Heart right ventricle (tissue), 16 donors: ENCODE measurements at regions not wholly inside any gene's neighbourhood (a gene's known extent, or its start where the extent isn't known, plus 50 kb on each side); places are given as distances from the start of the nearest gene placed in this dataset.

Experiments used
- ATAC-seq, 8 donors: fragments of 200-7000 bp; cut with Tn5 transposase; one replicate each; pipeline ENCODE4 v1.9.1; 2020; ENCODE audit warnings: mild to moderate bottlenecking in 8 of 8, moderate library complexity in 8 of 8, moderate number of reproducible peaks in 1 of 8
- DNase-seq, 2 donors: peaks; one replicate each; pipeline ENCODE4 v3.0.0-alpha.2; 2020
- H3K27ac ChIP-seq, 10 donors: fragments of 200-600 bp; sonication (generic) in 2 of 10; one replicate each; pipeline versions ENCODE4 v1.5.0 to v1.8.0; 2020 to 2022; ENCODE audit warnings: mild to moderate bottlenecking in 3 of 10
- H3K27me3 ChIP-seq, 7 donors: fragments of 200-600 bp; one replicate each; pipeline ENCODE4 v1.8.0; 2021 to 2022; ENCODE audit warnings: mild to moderate bottlenecking in 2 of 7
- H3K36me3 ChIP-seq, 9 donors: fragments of 200-600 bp; sonication (generic) in 1 of 9; one replicate each; pipeline versions ENCODE4 v1.5.0 to v1.8.0; 2020 to 2022; ENCODE audit warnings: mild to moderate bottlenecking in 2 of 9
- H3K4me1 ChIP-seq, 9 donors: fragments of 200-600 bp; sonication (generic) in 1 of 9; one replicate each; pipeline versions ENCODE4 v1.5.0 to v1.8.0; 2020 to 2022; ENCODE audit warnings: mild to moderate bottlenecking in 4 of 9
- H3K4me3 ChIP-seq, 10 donors: fragments of 200-600 bp; sonication (generic) in 2 of 10; one replicate each; pipeline versions ENCODE4 v1.5.0 to v1.8.0; 2020 to 2022; ENCODE audit warnings: mild to moderate bottlenecking in 7 of 10, moderate library complexity in 2 of 10
- H3K9me3 ChIP-seq, 11 donors: fragments of 200-600 bp in 10 of 11; sonication (generic) in 2 of 11; one replicate each; pipeline versions ENCODE4 v1.5.0 to v1.8.0; 2013 to 2022; ENCODE audit warnings: mild to moderate bottlenecking in 2 of 11, control low read depth in 1 of 11, moderate library complexity in 1 of 11
- WGBS, 2 donors: extraction: QIAGEN DNeasy Blood & Tissue Kit; methylation state at CpG; one replicate each; pipeline ENCODE4 v1.1.7; 2013; ENCODE audit warnings: inconsistent platforms in 1 of 2; 5-methylcytosine and 5-hydroxymethylcytosine counted together
- intact Hi-C, 10 donors: fragments of 100-400 bp; cut with DNase I; formaldehyde crosslinking; loops; one replicate each; pipeline versions ENCODE4 v1.11.1 to v1.14.2; 2022
- TF ChIP-seq, protein P1 (sequence below), 9 donors: fragments of 200-600 bp; sonication (generic) in 2 of 9; IDR thresholded peaks; one replicate each; pipeline versions ENCODE4 v1.5.0 to v1.8.0; 2021 to 2022; ENCODE audit warnings: antibody characterized with exemption in 9 of 9, mild to moderate bottlenecking in 5 of 9, moderate library complexity in 1 of 9
- donor health status: Arrhythmogenic right ventricular cardiomyopathy.
- donor health status: ischemic (EF 13 %, LVEDD 7.1; RV severe dilation, severe dysfunction).
- donor health status: healthy with polysubstance abuse.
- donor health status: DM: no; HTN: yes; CAD: no.
- donor health status: DM: no; HTN: no; CAD: no.
- donor health status: ischemic (EF 25% LVEDD 6.9; RV normal size, moderate dysfunction).
- donor health status: ischemic (EF 25% LVEDD 5.7; RV mildly dilated, moderate dysfunction).
- donor health status: healthy.
- donor health status: DM: yes; HTN: yes; CAD: no.
- donor health status: Ischemic cardiomyopathy.
- donor health status: ischemic (EF 35%, LVEDD 5.7; RV mildly dilated, moderate dysfunction).
- donor health status: nonischemic (EF 11% LVEDD 7.7; RV severe dilation, severe dysfunction).
- donor health status: DM: yes; HTN: yes; CAD: no.
- donor health status: PGD.
- donor health status: ischemic (EF 29% LVEDD 5.4; RV normal size, mild dysfunction).
- donor health status: nonischemic (EF 23%, LVEDD 6.1; RV moderate dilation, normal function).

DNA sequence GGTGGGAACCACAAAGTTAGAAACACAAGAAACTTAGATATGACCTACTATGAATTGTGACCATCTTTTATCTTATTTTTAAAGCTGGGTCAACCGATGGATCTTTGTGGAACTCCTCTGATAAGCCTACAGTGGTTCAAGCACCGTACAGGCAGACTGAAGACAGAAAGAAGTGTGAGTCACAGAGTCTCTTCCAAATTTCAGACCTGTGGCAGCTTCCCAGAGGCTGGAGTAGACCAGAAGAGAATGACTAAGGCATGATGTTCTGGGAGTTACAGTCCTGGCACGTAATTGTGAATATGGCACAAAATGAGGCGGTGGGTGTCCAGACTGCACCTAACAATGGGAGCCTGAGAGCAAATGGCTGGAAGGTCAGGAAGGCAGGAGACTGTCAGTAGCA, 70.0 kb downstream of the LMO4 start:
- TF ChIP-seq, protein P1, sequence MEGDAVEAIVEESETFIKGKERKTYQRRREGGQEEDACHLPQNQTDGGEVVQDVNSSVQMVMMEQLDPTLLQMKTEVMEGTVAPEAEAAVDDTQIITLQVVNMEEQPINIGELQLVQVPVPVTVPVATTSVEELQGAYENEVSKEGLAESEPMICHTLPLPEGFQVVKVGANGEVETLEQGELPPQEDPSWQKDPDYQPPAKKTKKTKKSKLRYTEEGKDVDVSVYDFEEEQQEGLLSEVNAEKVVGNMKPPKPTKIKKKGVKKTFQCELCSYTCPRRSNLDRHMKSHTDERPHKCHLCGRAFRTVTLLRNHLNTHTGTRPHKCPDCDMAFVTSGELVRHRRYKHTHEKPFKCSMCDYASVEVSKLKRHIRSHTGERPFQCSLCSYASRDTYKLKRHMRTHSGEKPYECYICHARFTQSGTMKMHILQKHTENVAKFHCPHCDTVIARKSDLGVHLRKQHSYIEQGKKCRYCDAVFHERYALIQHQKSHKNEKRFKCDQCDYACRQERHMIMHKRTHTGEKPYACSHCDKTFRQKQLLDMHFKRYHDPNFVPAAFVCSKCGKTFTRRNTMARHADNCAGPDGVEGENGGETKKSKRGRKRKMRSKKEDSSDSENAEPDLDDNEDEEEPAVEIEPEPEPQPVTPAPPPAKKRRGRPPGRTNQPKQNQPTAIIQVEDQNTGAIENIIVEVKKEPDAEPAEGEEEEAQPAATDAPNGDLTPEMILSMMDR (IDR thresholded peaks at IDR 0.05), result no peak
- Histone ChIP-seq H3K4me1 (peaks cover 0 to 17% (median 5%) of the 10 kb centered on the region in 9 donors), H3K27ac (no peak overlapping the region), H3K9me3 (no peaks in the 10 kb centered on the region), H3K36me3 (no peaks in the 10 kb centered on the region), H3K27me3 (no peaks in the 10 kb centered on the region), H3K4me3 (no peak overlapping the region)
- intact Hi-C loops, result no loop called here
- DNase-seq, result no peak
- no peak for ATAC-seq
- WGBS, 2 donors, result 89 to 95% methylated on average over 4 of the region's 4 CpGs

DNA sequence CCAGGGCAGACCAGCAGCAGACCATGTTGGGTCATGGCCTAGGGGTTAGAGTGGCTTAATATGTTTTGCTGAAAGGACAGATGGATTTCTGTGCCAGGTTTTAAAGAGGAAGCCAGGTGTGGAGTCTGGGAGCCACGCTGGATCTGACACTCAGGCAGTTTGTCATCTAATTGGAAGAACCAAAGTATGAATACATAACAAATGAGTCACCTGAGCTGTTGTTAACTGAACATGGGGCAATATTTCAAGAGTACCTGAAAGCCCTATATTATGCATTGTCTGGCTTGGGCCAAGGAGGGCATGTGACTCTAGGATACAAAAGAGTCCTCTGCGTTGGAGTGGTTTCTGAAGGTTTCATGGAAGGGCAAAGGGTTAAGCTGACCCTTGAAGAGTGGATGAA, 70.6 kb downstream of the LMO4 start:
- H3K4me3 ChIP-seq, result no peak overlapping the region
- intact Hi-C loops, result no loop called here
- H3K27me3 ChIP-seq, result no peaks in the 10 kb centered on the region
- no peak for DNase-seq
- 87 to 96% methylated on average over 2 of the region's 2 CpGs for WGBS, 2 donors
- H3K27ac ChIP-seq, result no peak overlapping the region
- peaks cover 0 to 17% (median 4%) of the 10 kb centered on the region in 9 donors for H3K4me1 ChIP-seq
- ATAC-seq, result no peak
- TF ChIP-seq, protein P1 (IDR thresholded peaks at IDR 0.05), result no peak
- no peaks in the 10 kb centered on the region for H3K36me3 ChIP-seq
- no peaks in the 10 kb centered on the region for H3K9me3 ChIP-seq

DNA sequence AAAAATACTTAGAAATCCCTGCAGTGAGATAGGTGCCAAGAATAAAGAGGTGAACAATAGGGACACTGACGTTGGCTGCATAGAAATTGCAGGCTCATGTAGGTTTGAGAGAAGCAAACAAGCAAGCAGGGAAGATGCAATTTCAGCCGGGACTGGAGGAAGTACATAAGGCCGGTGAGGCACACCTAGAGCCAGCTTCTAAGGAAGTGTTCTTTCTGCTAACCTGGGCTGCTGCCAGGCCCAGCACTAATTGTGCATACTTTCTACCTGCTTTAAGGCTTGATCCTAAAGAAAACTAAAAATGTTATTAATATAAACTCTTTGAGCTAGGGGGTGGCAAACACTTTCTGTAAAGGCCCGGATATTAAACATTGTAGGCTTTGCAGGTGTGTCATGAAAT, 71.0 kb downstream of the LMO4 start:
- intact Hi-C loops, result loop anchor here in 1 of 10 donors (5.0 kb wide), 1 partner anchor 67 kb away; no protein-coding TSS in a partner anchor
- no peaks in the 10 kb centered on the region for H3K36me3 ChIP-seq

DNA sequence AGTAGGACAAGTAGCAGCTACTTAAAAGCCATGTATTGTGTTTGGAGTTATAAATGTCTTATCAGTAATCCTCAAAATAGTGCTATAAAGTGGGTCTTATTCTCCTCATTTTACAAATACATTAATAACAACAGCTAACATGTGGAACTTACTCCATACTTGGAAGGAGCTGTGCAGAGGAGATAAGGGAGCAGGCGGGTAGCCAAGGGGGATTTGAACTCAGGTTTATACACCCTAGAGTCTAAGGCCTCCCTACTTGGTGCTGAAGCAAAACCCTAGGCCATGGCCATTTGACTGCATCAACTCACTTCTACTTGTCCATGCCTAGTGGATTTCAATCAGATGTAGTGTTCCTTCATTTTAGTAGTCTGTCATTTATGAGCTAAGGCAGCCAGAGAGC, 72.1 kb downstream of the LMO4 start:
- ATAC-seq (no peak), DNase-seq (no peak)
- TF ChIP-seq, protein P1 (IDR thresholded peaks at IDR 0.05), result no peak
- Histone ChIP-seq H3K4me1 (peaks cover 0 to 17% (median 4%) of the 10 kb centered on the region in 9 donors), H3K9me3 (no peaks in the 10 kb centered on the region), H3K27ac (no peak overlapping the region), H3K4me3 (no peak overlapping the region), H3K36me3 (no peaks in the 10 kb centered on the region), H3K27me3 (no peaks in the 10 kb centered on the region)
- WGBS, 2 donors, result 77 to 88% methylated on average over 1 of the region's 1 CpG
- intact Hi-C loops, result loop anchor here in 1 of 10 donors (5.0 kb wide), 1 partner anchor 69 kb away; no protein-coding TSS in a partner anchor

More for the DNA sequence above, 71.0 kb downstream of the LMO4 start:
- DNase-seq (no peak), ATAC-seq (no peak)
- no peaks in the 10 kb centered on the region for H3K9me3 ChIP-seq
- no peaks in the 10 kb centered on the region for H3K27me3 ChIP-seq
- no peak overlapping the region for H3K4me3 ChIP-seq
- peaks cover 0 to 17% (median 4%) of the 10 kb centered on the region in 9 donors for H3K4me1 ChIP-seq
- TF ChIP-seq, protein P1 (IDR thresholded peaks at IDR 0.05), result no peak
- no peak overlapping the region for H3K27ac ChIP-seq
- 76 to 83% methylated on average over 4 of the region's 4 CpGs for WGBS, 2 donors
